Ascending aorta (tissue), 2 donors: ENCODE measurements at regions not wholly inside any gene's neighbourhood (a gene's known extent, or its start where the extent isn't known, plus 50 kb on each side); places are given as distances from the start of the nearest gene placed in this dataset.

Source experiments
- DNase-seq, 2 donors: peaks; one replicate each; pipeline ENCODE4 v3.0.0-alpha.2; 2019; ENCODE audit warnings: low spot score in 2 of 2
- H3K27ac ChIP-seq, 2 donors: fragments of 200-600 bp; sonication (generic); one replicate each; pipeline ENCODE4 v1.5.1; 2016 to 2017; ENCODE audit warnings: mild to moderate bottlenecking in 1 of 2
- H3K27me3 ChIP-seq: fragments of 200-600 bp; sonication (generic); one replicate; pipeline ENCODE4 v1.5.1; 2017
- H3K36me3 ChIP-seq, 2 donors: fragments of 200-600 bp; sonication (generic); one replicate each; pipeline ENCODE4 v1.5.1; 2016
- H3K4me1 ChIP-seq, 2 donors: fragments of 200-600 bp; sonication (generic); one replicate each; pipeline ENCODE4 v1.5.1; 2016 to 2017; ENCODE audit warnings: mild to moderate bottlenecking in 1 of 2
- H3K4me3 ChIP-seq, 2 donors: fragments of 200-600 bp; sonication (generic); one replicate each; pipeline ENCODE4 v1.5.1; 2016 to 2017; ENCODE audit warnings: mild to moderate bottlenecking in 1 of 2
- H3K9me3 ChIP-seq, 2 donors: fragments of 200-600 bp; sonication (generic); one replicate each; pipeline ENCODE4 v1.5.1; 2016
- intact Hi-C: fragments of 100-400 bp; cut with DNase I; formaldehyde crosslinking; loops from one replicate; pipeline ENCODE4 v1.15.1; 2023
- TF ChIP-seq, protein P1 (sequence below), 3 experiments: fragments of 200-600 bp in 2 of 3; fragments of 450-650 bp in 1 of 3; sonication (generic) in 2 of 3; IDR thresholded peaks; one replicate each; pipeline ENCODE4 v1.5.1; 2016 to 2019; ENCODE audit warnings: antibody characterized with exemption in 3 of 3, mild to moderate bottlenecking in 1 of 3, moderate library complexity in 1 of 3

GRCh38 chr4:104393655-104394324 lies 100.9 kb downstream of the CXXC4 start:
- H3K9me3 ChIP-seq = no peaks in the 10 kb centered on the region
- no peaks in the 10 kb centered on the region for H3K36me3 ChIP-seq
- no peaks in the 10 kb centered on the region for H3K27me3 ChIP-seq
- intact Hi-C loops = no loop called here
- no peak overlapping the region for H3K4me3 ChIP-seq
- no peak for DNase-seq
- H3K4me1 ChIP-seq = no peaks in the 10 kb centered on the region
- TF ChIP-seq, protein P1, sequence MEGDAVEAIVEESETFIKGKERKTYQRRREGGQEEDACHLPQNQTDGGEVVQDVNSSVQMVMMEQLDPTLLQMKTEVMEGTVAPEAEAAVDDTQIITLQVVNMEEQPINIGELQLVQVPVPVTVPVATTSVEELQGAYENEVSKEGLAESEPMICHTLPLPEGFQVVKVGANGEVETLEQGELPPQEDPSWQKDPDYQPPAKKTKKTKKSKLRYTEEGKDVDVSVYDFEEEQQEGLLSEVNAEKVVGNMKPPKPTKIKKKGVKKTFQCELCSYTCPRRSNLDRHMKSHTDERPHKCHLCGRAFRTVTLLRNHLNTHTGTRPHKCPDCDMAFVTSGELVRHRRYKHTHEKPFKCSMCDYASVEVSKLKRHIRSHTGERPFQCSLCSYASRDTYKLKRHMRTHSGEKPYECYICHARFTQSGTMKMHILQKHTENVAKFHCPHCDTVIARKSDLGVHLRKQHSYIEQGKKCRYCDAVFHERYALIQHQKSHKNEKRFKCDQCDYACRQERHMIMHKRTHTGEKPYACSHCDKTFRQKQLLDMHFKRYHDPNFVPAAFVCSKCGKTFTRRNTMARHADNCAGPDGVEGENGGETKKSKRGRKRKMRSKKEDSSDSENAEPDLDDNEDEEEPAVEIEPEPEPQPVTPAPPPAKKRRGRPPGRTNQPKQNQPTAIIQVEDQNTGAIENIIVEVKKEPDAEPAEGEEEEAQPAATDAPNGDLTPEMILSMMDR (IDR thresholded peaks at IDR 0.05) = no peak
- no peak overlapping the region for H3K27ac ChIP-seq

GRCh38 chr4:104385713-104386112 lies 109.0 kb downstream of the CXXC4 start:
- Histone ChIP-seq H3K27ac (no peak overlapping the region), H3K27me3 (no peaks in the 10 kb centered on the region), H3K4me1 (no peaks in the 10 kb centered on the region), H3K36me3 (no peaks in the 10 kb centered on the region), H3K4me3 (no peak overlapping the region), H3K9me3 (no peaks in the 10 kb centered on the region)
- intact Hi-C loops = no loop called here
- DNase-seq = no peak
- TF ChIP-seq, protein P1 (IDR thresholded peaks at IDR 0.05) = no peak

- no peak overlapping the region for H3K4me3 ChIP-seq
- TF ChIP-seq, protein P1 (IDR thresholded peaks at IDR 0.05) = no peak
- H3K9me3 ChIP-seq = no peaks in the 10 kb centered on the region
- DNase-seq = no peak
- no peak overlapping the region for H3K27ac ChIP-seq
- no peaks in the 10 kb centered on the region for H3K4me1 ChIP-seq
- no peaks in the 10 kb centered on the region for H3K36me3 ChIP-seq
- H3K27me3 ChIP-seq = no peaks in the 10 kb centered on the region
- intact Hi-C loops = no loop called here
Observed at GRCh38 chr4:104382961-104383360, 111.7 kb downstream of the CXXC4 start.

- TF ChIP-seq, protein P1 (IDR thresholded peaks at IDR 0.05) = no peak
- no peaks in the 10 kb centered on the region for H3K9me3 ChIP-seq
- no peak overlapping the region for H3K27ac ChIP-seq
- no peak for DNase-seq
- intact Hi-C loops = no loop called here
- H3K4me1 ChIP-seq = no peaks in the 10 kb centered on the region
- no peak overlapping the region for H3K4me3 ChIP-seq
- no peaks in the 10 kb centered on the region for H3K36me3 ChIP-seq
- H3K27me3 ChIP-seq = no peaks in the 10 kb centered on the region
Observed at GRCh38 chr4:104381729-104382128, 113.0 kb downstream of the CXXC4 start.

- intact Hi-C loops = no loop called here
- no peak for DNase-seq
- H3K27ac ChIP-seq = no peak overlapping the region
- H3K4me1 ChIP-seq = no peaks in the 10 kb centered on the region
- H3K4me3 ChIP-seq = no peak overlapping the region
- no peaks in the 10 kb centered on the region for H3K9me3 ChIP-seq
- H3K27me3 ChIP-seq = no peaks in the 10 kb centered on the region
- TF ChIP-seq, protein P1 (IDR thresholded peaks at IDR 0.05) = no peak
- no peaks in the 10 kb centered on the region for H3K36me3 ChIP-seq
Observed at GRCh38 chr4:104365618-104366017, 129.1 kb downstream of the CXXC4 start.

- TF ChIP-seq, protein P1 (IDR thresholded peaks at IDR 0.05) = no peak
- Histone ChIP-seq H3K27ac (no peak overlapping the region), H3K36me3 (no peaks in the 10 kb centered on the region), H3K4me3 (no peak overlapping the region), H3K9me3 (peaks cover 0 to 14% of the 10 kb centered on the region in 2 donors), H3K27me3 (no peaks in the 10 kb centered on the region), H3K4me1 (no peaks in the 10 kb centered on the region)
- intact Hi-C loops = no loop called here
- DNase-seq = no peak
Observed at GRCh38 chr4:104353481-104353880, 141.2 kb downstream of the CXXC4 start.
